ENCODE measurements at regions not wholly inside any gene's neighbourhood (a gene's known extent, or its start where the extent isn't known, plus 50 kb on each side); places are given as distances from the start of the nearest gene placed in this dataset.

GRCh38 chr2:78281164-78281563 lies 744.3 kb upstream of the REG3G start:
- in situ Hi-C loops (cut with MboI; ENCODE audit: low sequenced_read_pairs), result no loop called here
- no peak overlapping the region for H3K23ac ChIP-seq (ENCODE audit: low read depth, low read length)
- H4K5ac ChIP-seq (ENCODE audit: low read depth, low read length), result no peak overlapping the region
- H3K56ac ChIP-seq (ENCODE audit: extremely low read depth, insufficient read depth, low read length), result no peak overlapping the region
- no peaks in the 10 kb centered on the region for H3K9me1 ChIP-seq (ENCODE audit: insufficient read depth, low read length)
- H3K14ac ChIP-seq (replicated peaks; ENCODE audit: low read depth, low read length), result no peak overlapping the region
- no peaks in the 10 kb centered on the region for H3K27me3 ChIP-seq (ENCODE audit: control insufficient read depth, insufficient read depth, low read length)
- POLR2A ChIA-PET (ENCODE audit: unreplicated experiment), result no interaction called here
- H3K36me3 ChIP-seq (ENCODE audit: control insufficient read depth, insufficient read depth, low read length), result no peaks in the 10 kb centered on the region
- H3K79me1 ChIP-seq (ENCODE audit: low read depth in 1 of 2, low read length in 2 of 2), result no peaks in the 10 kb centered on the region
- no peak overlapping the region for H3K18ac ChIP-seq (ENCODE audit: low read depth, low read length)
- intact Hi-C loops (cut with micrococcal nuclease), result no loop called here
- H3K4me1 ChIP-seq (ENCODE audit: control insufficient read depth, insufficient read depth, low read length), result no peaks in the 10 kb centered on the region
- no peak overlapping the region for H2BK5ac ChIP-seq (ENCODE audit: low read depth, low read length, poor library complexity, severe bottlenecking)
- H2BK120ac ChIP-seq (ENCODE audit: low read depth, low read length), result no peak overlapping the region
- no peak overlapping the region for H2BK20ac ChIP-seq (ENCODE audit: low read depth, low read length)
- no peak overlapping the region for H2AFZ ChIP-seq (replicated peaks; ENCODE audit: low read length, poor library complexity)
- no peak overlapping the region for H3K4me2 ChIP-seq (ENCODE audit: low read depth, low read length)
- H4K20me1 ChIP-seq (ENCODE audit: insufficient read depth, low read length), result no peaks in the 10 kb centered on the region
- H2AK5ac ChIP-seq (ENCODE audit: low read depth, low read length), result no peak overlapping the region
- BruUV-seq (replicated peaks), result no TSS peak
- H2AK9ac ChIP-seq (replicated peaks; ENCODE audit: low read depth, low read length, poor library complexity), result no peak overlapping the region
- dilution Hi-C loops (cut with HindIII; ENCODE audit: low sequenced_read_pairs, unreplicated experiment), result no loop called here
- no peak overlapping the region for H3K4me3 ChIP-seq (ENCODE audit: insufficient read depth, low read depth, low read length)
- peaks cover 8% of the 10 kb centered on the region; the same call in 1 of the 2 replicates for H3K9me3 ChIP-seq (ENCODE audit: control insufficient read depth, insufficient read depth, low read length)
- no peak overlapping the region for H3K27ac ChIP-seq (ENCODE audit: insufficient read depth, low read length)
- TF ChIP-seq MXI1 (IDR thresholded peaks at IDR 0.05; ENCODE audit: borderline replicate concordance, low read depth, low read length), result no peak
- TF ChIP-seq CEBPB (IDR thresholded peaks at IDR 0.05; ENCODE audit: low read depth, low read length), result no peak
- TF ChIP-seq, protein P1, sequence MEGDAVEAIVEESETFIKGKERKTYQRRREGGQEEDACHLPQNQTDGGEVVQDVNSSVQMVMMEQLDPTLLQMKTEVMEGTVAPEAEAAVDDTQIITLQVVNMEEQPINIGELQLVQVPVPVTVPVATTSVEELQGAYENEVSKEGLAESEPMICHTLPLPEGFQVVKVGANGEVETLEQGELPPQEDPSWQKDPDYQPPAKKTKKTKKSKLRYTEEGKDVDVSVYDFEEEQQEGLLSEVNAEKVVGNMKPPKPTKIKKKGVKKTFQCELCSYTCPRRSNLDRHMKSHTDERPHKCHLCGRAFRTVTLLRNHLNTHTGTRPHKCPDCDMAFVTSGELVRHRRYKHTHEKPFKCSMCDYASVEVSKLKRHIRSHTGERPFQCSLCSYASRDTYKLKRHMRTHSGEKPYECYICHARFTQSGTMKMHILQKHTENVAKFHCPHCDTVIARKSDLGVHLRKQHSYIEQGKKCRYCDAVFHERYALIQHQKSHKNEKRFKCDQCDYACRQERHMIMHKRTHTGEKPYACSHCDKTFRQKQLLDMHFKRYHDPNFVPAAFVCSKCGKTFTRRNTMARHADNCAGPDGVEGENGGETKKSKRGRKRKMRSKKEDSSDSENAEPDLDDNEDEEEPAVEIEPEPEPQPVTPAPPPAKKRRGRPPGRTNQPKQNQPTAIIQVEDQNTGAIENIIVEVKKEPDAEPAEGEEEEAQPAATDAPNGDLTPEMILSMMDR (conservative IDR thresholded peaks at IDR 0.05; ENCODE audit: low read depth, low read length), result no peak
- no peak for TF ChIP-seq RCOR1 (IDR thresholded peaks at IDR 0.05; ENCODE audit: insufficient replicate concordance, low read length)
- no peak for TF ChIP-seq POLR2A (IDR thresholded peaks at IDR 0.05; ENCODE audit: low read depth, low read length)
- no peak for TF ChIP-seq MAFK (IDR thresholded peaks at IDR 0.05; ENCODE audit: low read depth, low read length)
- no peak for TF ChIP-seq MAZ (IDR thresholded peaks at IDR 0.05; ENCODE audit: borderline replicate concordance, low read depth, low read length)
- TF ChIP-seq SMC3 (IDR thresholded peaks at IDR 0.05; ENCODE audit: low read depth, low read length), result no peak
- no peak for TF ChIP-seq RFX5 (IDR thresholded peaks at IDR 0.05; ENCODE audit: low read depth, low read length)
- H2BK15ac ChIP-seq (ENCODE audit: low read depth, low read length), result no peak overlapping the region
- no CpG with 5 or more reads among the region's 5 CpGs for WGBS, 2 experiments (ENCODE audit: extremely low coverage in 2 of 2, insufficient read length in 1 of 2)
- no peak overlapping the region for H4K8ac ChIP-seq (ENCODE audit: low read depth in 2 of 2, low read length in 2 of 2)
- ATAC-seq (ENCODE audit: low read depth), result no peak
- no peak overlapping the region for H3K4ac ChIP-seq (ENCODE audit: low read depth, low read length)
- H4K91ac ChIP-seq (ENCODE audit: insufficient read depth, low read depth, low read length), result no peak overlapping the region
- no peak for DNase-seq
- CTCF ChIA-PET, result no interaction called here
- no peak overlapping the region for H3K9ac ChIP-seq (ENCODE audit: low read depth, low read length)

Measured in IMR-90 (cell line).